HepG2 (cell line): ENCODE measurements at regions not wholly inside any gene's neighbourhood (a gene's known extent, or its start where the extent isn't known, plus 50 kb on each side); places are given as distances from the start of the nearest gene placed in this dataset.

Source experiments
- ATAC-seq: fragments of 200-7000 bp; cut with Tn5 transposase; 3 replicates; pipeline ENCODE4 v1.9.1; 2020; ENCODE audit warnings: mild to moderate bottlenecking, moderate library complexity
- BruUV-seq: library from RNA; stranded (reverse); fragments of 400-500 nt; replicated peaks from 2 replicates; lab custom pipeline; 2021; lab: Mats Ljungman, UMichigan
- CTCF ChIA-PET: fragments of 300-600 bp; formaldehyde crosslinking; extraction: SDS; loops from one replicate; lab custom pipeline; 2021; ENCODE audit warnings: low total read pairs, inconsistent platforms, low intra/inter-chr PET ratio; lab: Yijun Ruan, JAX
- POLR2A ChIA-PET: fragments of 350-600 bp; sonication (Branson Sonifier 250); formaldehyde crosslinking; loops from one replicate; lab custom pipeline; 2020; ENCODE audit warnings: antibody characterized with exemption, inconsistent platforms; lab: Yijun Ruan, JAX
- DNase-seq: peaks from one replicate; pipeline ENCODE4 v3.0.0-alpha.2; 2015; ENCODE audit warnings: low spot score
- FAIRE-seq: peaks from 3 replicates; lab custom pipeline; 2011; peaks lifted over from hg19 to GRCh38; lab: Jason Lieb, UNC
- H2AFZ ChIP-seq: one replicate; pipeline ENCODE4 v1.6.1; 2011; ENCODE audit warnings: low read length, inconsistent platforms
- H3K27ac ChIP-seq: fragments of 300-600 bp; 3 replicates; pipeline ENCODE4 v1.8.0; 2011; ENCODE audit warnings: mixed run types, mild to moderate bottlenecking, mixed read lengths, low read length, inconsistent platforms; ENCODE audit not compliant: insufficient read depth; ENCODE audit errors: extremely low read length
- H3K27me3 ChIP-seq, 2 experiments: fragments of 200-600 bp in 1 of 2; 2 replicates in 1 of 2; 3 replicates in 1 of 2; pipeline versions ENCODE4 v1.6.0 to v1.8.0; 2011; ENCODE audit warnings: low read length in 2 of 2, mild to moderate bottlenecking in 2 of 2, moderate library complexity in 2 of 2, inconsistent platforms in 1 of 2; ENCODE audit not compliant: insufficient read depth in 2 of 2, control insufficient read depth in 1 of 2
- H3K36me3 ChIP-seq, 2 experiments: fragments of 200-600 bp in 1 of 2; replicated peaks in 1 of 2; 2 replicates in 1 of 2; 3 replicates in 1 of 2; pipeline versions ENCODE4 v1.5.1 to v1.8.0; 2011; ENCODE audit warnings: low read length in 2 of 2, inconsistent platforms in 1 of 2; ENCODE audit not compliant: insufficient read depth in 2 of 2, control insufficient read depth in 1 of 2
- H3K4me1 ChIP-seq: 2 replicates; pipeline ENCODE4 v1.5.1; 2012; ENCODE audit warnings: low read length, inconsistent platforms; ENCODE audit not compliant: insufficient read depth
- H3K4me2 ChIP-seq: 2 replicates; pipeline ENCODE4 v1.6.0; 2011; ENCODE audit warnings: low read depth, low read length, inconsistent platforms
- H3K4me3 ChIP-seq, 3 experiments: fragments of 200-600 bp in 1 of 3; sonication (generic), shearing (Covaris generic) in 1 of 3; replicated peaks in 1 of 3; 2 replicates each; pipeline ENCODE4 v1.5.1; 2011 to 2016; ENCODE audit warnings: low read length in 3 of 3, inconsistent platforms in 2 of 3, low read depth in 2 of 3, mild to moderate bottlenecking in 2 of 3, control low read depth in 1 of 3, mixed read lengths in 1 of 3; ENCODE audit not compliant: insufficient read depth in 1 of 3
- H3K79me2 ChIP-seq: one replicate; pipeline ENCODE4 v1.6.1; 2011; ENCODE audit warnings: low read length, inconsistent platforms; ENCODE audit not compliant: insufficient read depth
- H3K9ac ChIP-seq: 2 replicates; pipeline ENCODE4 v1.6.0; 2011; ENCODE audit warnings: mild to moderate bottlenecking, low read depth, low read length, inconsistent platforms; ENCODE audit not compliant: insufficient read depth
- H3K9me3 ChIP-seq: 2 replicates; pipeline ENCODE4 v1.5.1; 2012; ENCODE audit warnings: mild to moderate bottlenecking, low read length
- H4K20me1 ChIP-seq: 2 replicates; pipeline ENCODE4 v1.6.0; 2011; ENCODE audit warnings: inconsistent platforms, mild to moderate bottlenecking, low read length, moderate library complexity; ENCODE audit not compliant: insufficient read depth
- AHR ChIP-seq: IDR thresholded peaks from 2 replicates; pipeline ENCODE4 v1.6.1; 2018; ENCODE audit warnings: missing genetic modification reagents, missing compliant biosample characterization
- CBX5 ChIP-seq: sonication (generic); formaldehyde crosslinking; IDR thresholded peaks from 2 replicates; pipeline ENCODE4 v1.4.0; 2020; ENCODE audit warnings: missing genetic modification reagents, borderline replicate concordance
- HHEX ChIP-seq: IDR thresholded peaks from 2 replicates; pipeline ENCODE4 v1.6.1; 2016; ENCODE audit warnings: control low read depth
- HIVEP1 ChIP-seq: sonication (generic); formaldehyde crosslinking; IDR thresholded peaks from 2 replicates; pipeline ENCODE4 v1.4.0; 2020; ENCODE audit warnings: mild to moderate bottlenecking, missing genetic modification reagents
- HMG20A ChIP-seq: IDR thresholded peaks from 2 replicates; pipeline ENCODE4 v1.6.1; 2016; ENCODE audit warnings: borderline replicate concordance
- HMGA1 ChIP-seq: sonication (generic); formaldehyde crosslinking; conservative IDR thresholded peaks from 2 replicates; pipeline ENCODE4 v1.4.0; 2020; ENCODE audit warnings: missing genetic modification reagents
- KAT7 ChIP-seq: IDR thresholded peaks from 2 replicates; pipeline ENCODE4 v1.6.1; 2018; ENCODE audit warnings: borderline replicate concordance, missing compliant biosample characterization
- MAFF ChIP-seq: IDR thresholded peaks from 2 replicates; pipeline ENCODE4 v1.6.1; 2011; ENCODE audit warnings: low read depth, low read length, improper control_type of control experiment
- MTERF4 ChIP-seq: sonication (generic); formaldehyde crosslinking; IDR thresholded peaks from 2 replicates; pipeline ENCODE4 v1.8.0; 2023; ENCODE audit warnings: mild to moderate bottlenecking, missing genetic modification reagents
- RXRA ChIP-seq: sonication (generic); formaldehyde crosslinking; IDR thresholded peaks from 2 replicates; pipeline ENCODE4 v1.5.1; 2020; ENCODE audit warnings: missing genetic modification reagents
- SP5 ChIP-seq: IDR thresholded peaks from 2 replicates; pipeline ENCODE4 v1.6.1; 2016; ENCODE audit warnings: low read depth, borderline replicate concordance
- STAG1 ChIP-seq: sonication (generic); formaldehyde crosslinking; IDR thresholded peaks from 2 replicates; pipeline ENCODE4 v1.4.0; 2020; ENCODE audit warnings: missing genetic modification reagents
- TARDBP ChIP-seq: sonication (generic); formaldehyde crosslinking; IDR thresholded peaks from 2 replicates; pipeline ENCODE4 v1.8.0; 2022; ENCODE audit warnings: mild to moderate bottlenecking, missing genetic modification reagents
- TIGD3 ChIP-seq: sonication (generic); formaldehyde crosslinking; IDR thresholded peaks from 2 replicates; pipeline ENCODE4 v1.5.1; 2020; ENCODE audit warnings: mild to moderate bottlenecking, missing genetic modification reagents, borderline replicate concordance
- ZNF292 ChIP-seq: sonication (generic); formaldehyde crosslinking; IDR thresholded peaks from 2 replicates; pipeline ENCODE4 v1.8.1; 2022; ENCODE audit warnings: mild to moderate bottlenecking, low read depth, missing genetic modification reagents, borderline replicate concordance
- ZNF468 ChIP-seq: sonication (generic); formaldehyde crosslinking; IDR thresholded peaks from 2 replicates; pipeline ENCODE4 v1.8.0; 2022; ENCODE audit warnings: mild to moderate bottlenecking, moderate library complexity, missing genetic modification reagents
- WGBS: methylation state at CpG from one replicate; pipeline ENCODE4 v1.1.6; 2017; ENCODE audit warnings: low lambda C conversion rate; 5-methylcytosine and 5-hydroxymethylcytosine counted together
- in situ Hi-C: cut with HindIII; loops from 2 replicates; pipeline ENCODE4 v1.10.0; 2017; ENCODE audit warnings: low pct_unique_long_range_greater_than_20kb; ENCODE audit not compliant: extremely low pct_ligation_motif_present
- intact Hi-C: fragments of 100-400 bp; cut with micrococcal nuclease; formaldehyde crosslinking; loops from one replicate; pipeline ENCODE4 v1.10.0; 2022; ENCODE audit not compliant: unreplicated experiment
- TF ChIP-seq, protein P1 (sequence below): IDR thresholded peaks from 2 replicates; pipeline ENCODE4 v1.6.1; 2016; ENCODE audit warnings: missing genetic modification reagents, missing compliant biosample characterization
- TF ChIP-seq, protein P2 (sequence below): sonication (generic); formaldehyde crosslinking; IDR thresholded peaks from 2 replicates; pipeline ENCODE4 v1.5.0; 2020; ENCODE audit warnings: mild to moderate bottlenecking, low read depth, missing genetic modification reagents, borderline replicate concordance
- TF ChIP-seq, protein P3 (sequence below): sonication (generic); formaldehyde crosslinking; IDR thresholded peaks from 2 replicates; pipeline ENCODE4 v1.8.1; 2023; ENCODE audit warnings: mild to moderate bottlenecking, moderate library complexity, missing genetic modification reagents

GRCh38 chr6:157756708-157757429, 66.2 kb upstream of the SNX9 start:
- ATAC-seq, result peak; percentile 95
- BruUV-seq, result no TSS peak
- Histone ChIP-seq H3K27ac (no peak overlapping the region), H3K4me3 (peak overlapping the region in 2 of 3 experiments; percentile 4 to 34; a peak in 3 of 6 replicates), H3K4me1 (peaks cover 57% of the 10 kb centered on the region), H4K20me1 (no peaks in the 10 kb centered on the region), H3K36me3 (no peaks in the 10 kb centered on the region), H3K79me2 (no peaks in the 10 kb centered on the region), H2AFZ (peak overlapping the region; percentile 72), H3K27me3 (peaks cover 0 to 2% of the 10 kb centered on the region in 2 experiments; a peak in 1 of 5 replicates), H3K9me3 (peaks cover 6% of the 10 kb centered on the region; the same call in 1 of the 2 replicates), H3K4me2 (peak overlapping the region; percentile 74), H3K9ac (peak overlapping the region; percentile 33; the same call in 1 of the 2 replicates)
- POLR2A ChIA-PET, result interaction anchor here (1.0 to 1.6 kb wide), 3 partner anchors 29 to 375 kb away, joined by 4 to 10 read pairs (median 9); no protein-coding TSS in a partner anchor
- peak; percentile 81 for FAIRE-seq
- 17% methylated on average over 19 of the region's 19 CpGs for WGBS
- CTCF ChIA-PET, result interaction anchor here (1.0 to 1.9 kb wide), 7 partner anchors 43 to 442 kb away, joined by 3 to 31 read pairs (median 6); partner anchors contain the start of gene SNX9
- in situ Hi-C loops (loop anchor here (5.0 kb wide), 2 partner anchors 115 to 190 kb away; no protein-coding TSS in a partner anchor), intact Hi-C loops (loop anchor here (1.0 to 5.0 kb wide), 6 partner anchors 40 to 374 kb away; partner anchors contain the start of gene SNX9)
- peak; percentile 81 for DNase-seq
- TF ChIP-seq HMG20A (CRISPR knock-in tag) (peak; percentile 53; the same call in 1 of the 2 replicates), MAFF (no peak), HHEX (no peak), MTERF4 (CRISPR knock-in tag) (no peak), CBX5 (0 out of 2 replicates have a peak, but pooled peaks have one; percentile 46), HIVEP1 (CRISPR knock-in tag) (no peak), STAG1 (peak; percentile 92), TARDBP (CRISPR knock-in tag) (peak; percentile 58; the same call in 1 of the 2 replicates), SP5 (CRISPR knock-in tag) (no peak; the same call in 1 of the 2 replicates), HMGA1 (CRISPR knock-in tag) (no peak), AHR (CRISPR knock-in tag) (no peak), RXRA (CRISPR knock-in tag) (0 out of 2 replicates have a peak, but pooled peaks have one; percentile 42), KAT7 (no peak), ZNF292 (CRISPR knock-in tag) (no peak), ZNF468 (CRISPR knock-in tag) (no peak), TIGD3 (CRISPR knock-in tag) (no peak)
- TF ChIP-seq, protein P1, sequence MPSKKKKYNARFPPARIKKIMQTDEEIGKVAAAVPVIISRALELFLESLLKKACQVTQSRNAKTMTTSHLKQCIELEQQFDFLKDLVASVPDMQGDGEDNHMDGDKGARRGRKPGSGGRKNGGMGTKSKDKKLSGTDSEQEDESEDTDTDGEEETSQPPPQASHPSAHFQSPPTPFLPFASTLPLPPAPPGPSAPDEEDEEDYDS (CRISPR knock-in tag), result no peak
- TF ChIP-seq, protein P2, sequence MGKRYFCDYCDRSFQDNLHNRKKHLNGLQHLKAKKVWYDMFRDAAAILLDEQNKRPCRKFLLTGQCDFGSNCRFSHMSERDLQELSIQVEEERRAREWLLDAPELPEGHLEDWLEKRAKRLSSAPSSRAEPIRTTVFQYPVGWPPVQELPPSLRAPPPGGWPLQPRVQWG, result no peak
- TF ChIP-seq, protein P3, sequence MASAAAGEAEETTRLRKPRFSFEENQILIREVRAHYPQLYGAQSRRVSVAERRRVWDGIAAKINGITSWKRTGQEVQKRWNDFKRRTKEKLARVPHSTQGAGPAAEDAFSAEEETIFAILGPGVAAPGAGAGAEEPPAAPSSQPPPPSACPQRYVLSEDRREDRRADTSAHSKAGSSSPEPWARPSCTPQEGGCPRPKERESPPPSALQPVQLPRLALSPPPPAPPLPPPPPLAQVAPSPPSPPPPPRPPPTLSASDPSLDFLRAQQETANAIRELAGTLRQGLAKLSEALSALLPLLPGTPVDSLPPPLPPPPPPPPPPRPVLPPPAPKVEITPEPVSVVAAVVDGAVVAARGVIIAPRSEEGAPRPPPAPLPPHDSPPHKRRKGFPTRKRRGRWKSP (CRISPR knock-in tag), result 0 out of 2 replicates have a peak, but pooled peaks have one; percentile 49
